ENCODE measurements at regions not wholly inside any gene's neighbourhood (a gene's known extent, or its start where the extent isn't known, plus 50 kb on each side); places are given as distances from the start of the nearest gene placed in this dataset.

GRCh38 chr14:76677534-76678145 lies 83.6 kb upstream of the VASH1 start:
- intact Hi-C loops (cut with DNase I; ENCODE audit: low total_unique reads), result no loop called here
- peaks cover 0 to 19% (median 17%) of the 10 kb centered on the region in 4 donors for H3K9me3 ChIP-seq

GRCh38 chr14:76678244-76678800 lies 82.9 kb upstream of the VASH1 start:
- Histone ChIP-seq H3K4me1 (no peaks in the 10 kb centered on the region), H3K9me3 (peaks cover 0 to 26% (median 20%) of the 10 kb centered on the region in 4 donors), H3K27me3 (peaks cover 0 to 15% (median 0%) of the 10 kb centered on the region in 3 donors), H3K27ac (no peak overlapping the region), H3K4me3 (no peak overlapping the region), H3K36me3 (no peaks in the 10 kb centered on the region)
- no peak for TF ChIP-seq POLR2A (IDR thresholded peaks at IDR 0.05)
- no peak for TF ChIP-seq EP300 (IDR thresholded peaks at IDR 0.05)
- TF ChIP-seq CTCF (IDR thresholded peaks at IDR 0.05), result no peak
- TF ChIP-seq POLR2AphosphoS5 (IDR thresholded peaks at IDR 0.05), result no peak
- no peak for DNase-seq
- WGBS, 5 donors, result 80 to 89% (median 85%) methylated on average over 5 of the region's 5 CpGs
- intact Hi-C loops (cut with DNase I; ENCODE audit: low total_unique reads), result no loop called here

More at GRCh38 chr14:76677534-76678145, 83.6 kb upstream of the VASH1 start:
- WGBS, 5 donors, result 63 to 79% (median 76%) methylated on average over 4 of the region's 4 CpGs
- no peaks in the 10 kb centered on the region for H3K36me3 ChIP-seq
- H3K27ac ChIP-seq, result no peak overlapping the region
- no peak for DNase-seq
- TF ChIP-seq POLR2AphosphoS5 (IDR thresholded peaks at IDR 0.05) (no peak), EP300 (IDR thresholded peaks at IDR 0.05) (no peak), CTCF (IDR thresholded peaks at IDR 0.05) (no peak), POLR2A (IDR thresholded peaks at IDR 0.05) (no peak)
- H3K27me3 ChIP-seq, result peaks cover 0 to 15% (median 0%) of the 10 kb centered on the region in 3 donors
- H3K4me3 ChIP-seq, result no peak overlapping the region
- no peaks in the 10 kb centered on the region for H3K4me1 ChIP-seq

GRCh38 chr14:76682367-76682766 lies 78.9 kb upstream of the VASH1 start:
- 71 to 90% (median 82%) methylated on average over 3 of the region's 3 CpGs for WGBS, 5 donors

GRCh38 chr14:76686646-76687045 lies 74.6 kb upstream of the VASH1 start:
- TF ChIP-seq POLR2AphosphoS5 (IDR thresholded peaks at IDR 0.05), result no peak
- TF ChIP-seq CTCF (IDR thresholded peaks at IDR 0.05), result no peak
- no peak for TF ChIP-seq EP300 (IDR thresholded peaks at IDR 0.05)
- no peak for TF ChIP-seq POLR2A (IDR thresholded peaks at IDR 0.05)
- intact Hi-C loops (cut with DNase I; ENCODE audit: low total_unique reads), result no loop called here
- no peak overlapping the region for H3K27ac ChIP-seq
- H3K9me3 ChIP-seq, result peaks cover 5 to 45% (median 31%) of the 10 kb centered on the region in 4 donors
- H3K27me3 ChIP-seq, result no peaks in the 10 kb centered on the region
- no peaks in the 10 kb centered on the region for H3K4me1 ChIP-seq
- H3K36me3 ChIP-seq, result no peaks in the 10 kb centered on the region
- 59 to 81% (median 68%) methylated on average over 1 of the region's 1 CpG for WGBS, 5 donors
- H3K4me3 ChIP-seq, result no peak overlapping the region
- DNase-seq, result no peak

More at GRCh38 chr14:76682367-76682766, 78.9 kb upstream of the VASH1 start:
- no peak for TF ChIP-seq POLR2A (IDR thresholded peaks at IDR 0.05)
- no peak for TF ChIP-seq POLR2AphosphoS5 (IDR thresholded peaks at IDR 0.05)
- no peak for TF ChIP-seq CTCF (IDR thresholded peaks at IDR 0.05)
- no peak for TF ChIP-seq EP300 (IDR thresholded peaks at IDR 0.05)
- no peak for DNase-seq
- Histone ChIP-seq H3K36me3 (no peaks in the 10 kb centered on the region), H3K27me3 (no peaks in the 10 kb centered on the region), H3K4me3 (no peak overlapping the region), H3K4me1 (no peaks in the 10 kb centered on the region), H3K27ac (no peak overlapping the region), H3K9me3 (peaks cover 0 to 41% (median 27%) of the 10 kb centered on the region in 4 donors)
- intact Hi-C loops (cut with DNase I; ENCODE audit: low total_unique reads), result no loop called here
